HEK293 (cell line): ENCODE measurements at regions not wholly inside any gene's neighbourhood (a gene's known extent, or its start where the extent isn't known, plus 50 kb on each side); places are given as distances from the start of the nearest gene placed in this dataset.

Experiments used
- KLF1 ChIP-seq: fragments of 450-650 bp; formaldehyde crosslinking; IDR thresholded peaks from 2 replicates; pipeline ENCODE4 v1.5.1; 2016; ENCODE audit warnings: missing biosample characterization, missing genetic modification characterization
- ZBTB21 ChIP-seq: fragments of 450-650 bp; formaldehyde crosslinking; IDR thresholded peaks from 2 replicates; pipeline ENCODE4 v1.5.1; 2017; ENCODE audit warnings: missing biosample characterization, missing genetic modification characterization
- ZNF513 ChIP-seq: fragments of 450-650 bp; IDR thresholded peaks from 2 replicates; pipeline ENCODE4 v1.5.1; 2018; ENCODE audit warnings: missing biosample characterization, missing genetic modification characterization
- ZNF76 ChIP-seq: fragments of 450-650 bp; formaldehyde crosslinking; IDR thresholded peaks from 2 replicates; pipeline ENCODE4; 2016; ENCODE audit warnings: low read depth, missing biosample characterization, missing genetic modification characterization, borderline replicate concordance
- TF ChIP-seq, protein P1 (sequence below): fragments of 450-650 bp; formaldehyde crosslinking; conservative IDR thresholded peaks from 2 replicates; pipeline ENCODE4 v1.5.1; 2016; ENCODE audit warnings: low read depth, missing biosample characterization, missing genetic modification characterization
- TF ChIP-seq, protein P2 (sequence below): fragments of 450-650 bp; formaldehyde crosslinking; IDR thresholded peaks from 2 replicates; pipeline ENCODE4 v1.5.1; 2016; ENCODE audit warnings: missing biosample characterization, missing genetic modification characterization
- TF ChIP-seq, protein P3 (sequence below): fragments of 450-650 bp; formaldehyde crosslinking; IDR thresholded peaks from 2 replicates; pipeline ENCODE4 v1.5.1; 2016; ENCODE audit warnings: missing biosample characterization, missing genetic modification characterization

- no peak for TF ChIP-seq ZNF76 (tag by site-specific recombination)
- TF ChIP-seq, protein P1, sequence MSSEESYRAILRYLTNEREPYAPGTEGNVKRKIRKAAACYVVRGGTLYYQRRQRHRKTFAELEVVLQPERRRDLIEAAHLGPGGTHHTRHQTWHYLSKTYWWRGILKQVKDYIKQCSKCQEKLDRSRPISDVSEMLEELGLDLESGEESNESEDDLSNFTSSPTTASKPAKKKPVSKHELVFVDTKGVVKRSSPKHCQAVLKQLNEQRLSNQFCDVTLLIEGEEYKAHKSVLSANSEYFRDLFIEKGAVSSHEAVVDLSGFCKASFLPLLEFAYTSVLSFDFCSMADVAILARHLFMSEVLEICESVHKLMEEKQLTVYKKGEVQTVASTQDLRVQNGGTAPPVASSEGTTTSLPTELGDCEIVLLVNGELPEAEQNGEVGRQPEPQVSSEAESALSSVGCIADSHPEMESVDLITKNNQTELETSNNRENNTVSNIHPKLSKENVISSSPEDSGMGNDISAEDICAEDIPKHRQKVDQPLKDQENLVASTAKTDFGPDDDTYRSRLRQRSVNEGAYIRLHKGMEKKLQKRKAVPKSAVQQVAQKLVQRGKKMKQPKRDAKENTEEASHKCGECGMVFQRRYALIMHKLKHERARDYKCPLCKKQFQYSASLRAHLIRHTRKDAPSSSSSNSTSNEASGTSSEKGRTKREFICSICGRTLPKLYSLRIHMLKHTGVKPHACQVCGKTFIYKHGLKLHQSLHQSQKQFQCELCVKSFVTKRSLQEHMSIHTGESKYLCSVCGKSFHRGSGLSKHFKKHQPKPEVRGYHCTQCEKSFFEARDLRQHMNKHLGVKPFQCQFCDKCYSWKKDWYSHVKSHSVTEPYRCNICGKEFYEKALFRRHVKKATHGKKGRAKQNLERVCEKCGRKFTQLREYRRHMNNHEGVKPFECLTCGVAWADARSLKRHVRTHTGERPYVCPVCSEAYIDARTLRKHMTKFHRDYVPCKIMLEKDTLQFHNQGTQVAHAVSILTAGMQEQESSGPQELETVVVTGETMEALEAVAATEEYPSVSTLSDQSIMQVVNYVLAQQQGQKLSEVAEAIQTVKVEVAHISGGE, result no peak
- no peak for TF ChIP-seq KLF1 (tag by site-specific recombination)
- no peak for TF ChIP-seq ZBTB21 (tag by site-specific recombination)
- no peak for TF ChIP-seq ZNF513 (tag by site-specific recombination)
- TF ChIP-seq, protein P2, sequence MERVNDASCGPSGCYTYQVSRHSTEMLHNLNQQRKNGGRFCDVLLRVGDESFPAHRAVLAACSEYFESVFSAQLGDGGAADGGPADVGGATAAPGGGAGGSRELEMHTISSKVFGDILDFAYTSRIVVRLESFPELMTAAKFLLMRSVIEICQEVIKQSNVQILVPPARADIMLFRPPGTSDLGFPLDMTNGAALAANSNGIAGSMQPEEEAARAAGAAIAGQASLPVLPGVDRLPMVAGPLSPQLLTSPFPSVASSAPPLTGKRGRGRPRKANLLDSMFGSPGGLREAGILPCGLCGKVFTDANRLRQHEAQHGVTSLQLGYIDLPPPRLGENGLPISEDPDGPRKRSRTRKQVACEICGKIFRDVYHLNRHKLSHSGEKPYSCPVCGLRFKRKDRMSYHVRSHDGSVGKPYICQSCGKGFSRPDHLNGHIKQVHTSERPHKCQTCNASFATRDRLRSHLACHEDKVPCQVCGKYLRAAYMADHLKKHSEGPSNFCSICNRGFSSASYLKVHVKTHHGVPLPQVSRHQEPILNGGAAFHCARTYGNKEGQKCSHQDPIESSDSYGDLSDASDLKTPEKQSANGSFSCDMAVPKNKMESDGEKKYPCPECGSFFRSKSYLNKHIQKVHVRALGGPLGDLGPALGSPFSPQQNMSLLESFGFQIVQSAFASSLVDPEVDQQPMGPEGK (tag by site-specific recombination), result no peak
- TF ChIP-seq, protein P3, sequence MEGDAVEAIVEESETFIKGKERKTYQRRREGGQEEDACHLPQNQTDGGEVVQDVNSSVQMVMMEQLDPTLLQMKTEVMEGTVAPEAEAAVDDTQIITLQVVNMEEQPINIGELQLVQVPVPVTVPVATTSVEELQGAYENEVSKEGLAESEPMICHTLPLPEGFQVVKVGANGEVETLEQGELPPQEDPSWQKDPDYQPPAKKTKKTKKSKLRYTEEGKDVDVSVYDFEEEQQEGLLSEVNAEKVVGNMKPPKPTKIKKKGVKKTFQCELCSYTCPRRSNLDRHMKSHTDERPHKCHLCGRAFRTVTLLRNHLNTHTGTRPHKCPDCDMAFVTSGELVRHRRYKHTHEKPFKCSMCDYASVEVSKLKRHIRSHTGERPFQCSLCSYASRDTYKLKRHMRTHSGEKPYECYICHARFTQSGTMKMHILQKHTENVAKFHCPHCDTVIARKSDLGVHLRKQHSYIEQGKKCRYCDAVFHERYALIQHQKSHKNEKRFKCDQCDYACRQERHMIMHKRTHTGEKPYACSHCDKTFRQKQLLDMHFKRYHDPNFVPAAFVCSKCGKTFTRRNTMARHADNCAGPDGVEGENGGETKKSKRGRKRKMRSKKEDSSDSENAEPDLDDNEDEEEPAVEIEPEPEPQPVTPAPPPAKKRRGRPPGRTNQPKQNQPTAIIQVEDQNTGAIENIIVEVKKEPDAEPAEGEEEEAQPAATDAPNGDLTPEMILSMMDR (tag by site-specific recombination), result no peak
Observed at GRCh38 chr11:128232588-128232987, 354.8 kb downstream of the ETS1 start.
